BJ (cell line): ENCODE measurements at regions not wholly inside any gene's neighbourhood (a gene's known extent, or its start where the extent isn't known, plus 50 kb on each side); places are given as distances from the start of the nearest gene placed in this dataset.

ENCODE experiments used
- CTCF ChIA-PET: fragments of 350-600 bp; formaldehyde crosslinking; extraction: SDS; loops from one replicate; lab custom pipeline; 2021; ENCODE audit warnings: antibody characterized with exemption, inconsistent platforms; lab: Yijun Ruan, JAX
- POLR2A ChIA-PET: fragments of 300-600 bp; sonication (Branson Sonifier 250); formaldehyde crosslinking; extraction: SDS; loops from one replicate; lab custom pipeline; 2021; ENCODE audit warnings: antibody characterized with exemption; lab: Charles Lee
- DNase-seq: peaks from one replicate; pipeline ENCODE4 v3.0.0-alpha.2; 2011; ENCODE audit warnings: low read depth
- H3K27me3 ChIP-seq: 2 replicates; pipeline ENCODE4 v1.6.0; 2011; ENCODE audit warnings: low read length; ENCODE audit not compliant: control insufficient read depth, insufficient read depth
- H3K36me3 ChIP-seq: 2 replicates; pipeline ENCODE4 v1.5.1; 2011; ENCODE audit warnings: low read length; ENCODE audit not compliant: control insufficient read depth, insufficient read depth
- H3K4me3 ChIP-seq: 2 replicates; pipeline ENCODE4 v1.5.1; 2011; ENCODE audit warnings: low read depth, mild to moderate bottlenecking, control low read depth, low read length
- CTCF ChIP-seq: IDR thresholded peaks from 2 replicates; pipeline ENCODE4 v1.5.1; 2011; ENCODE audit warnings: low read depth, mild to moderate bottlenecking, control low read depth, inconsistent platforms, low read length, moderate library complexity; ENCODE audit not compliant: insufficient read depth

- no peak overlapping the region for H3K4me3 ChIP-seq
- no peaks in the 10 kb centered on the region for H3K36me3 ChIP-seq
- TF ChIP-seq CTCF = no peak
- no peaks in the 10 kb centered on the region for H3K27me3 ChIP-seq
- no peak for DNase-seq
- POLR2A ChIA-PET = no interaction called here
- CTCF ChIA-PET = no interaction called here
Observed at GRCh38 chr2:145068509-145068908, 548.6 kb upstream of the ZEB2 start.

- no peaks in the 10 kb centered on the region for H3K36me3 ChIP-seq
- CTCF ChIA-PET = interaction anchor here (1.1 to 1.9 kb wide), 3 partner anchors 9 to 22 kb away, joined by 3 to 10 read pairs (median 3); no protein-coding TSS in a partner anchor
- no peak overlapping the region for H3K4me3 ChIP-seq
- no peak for DNase-seq
- no peak for TF ChIP-seq CTCF
- H3K27me3 ChIP-seq = no peaks in the 10 kb centered on the region
- POLR2A ChIA-PET = interaction anchor here (0.6 kb wide), 1 partner anchor 517 kb away, joined by 3 read pairs; no protein-coding TSS in a partner anchor
Observed at GRCh38 chr2:145067549-145068030, 547.7 kb upstream of the ZEB2 start.

GRCh38 chr2:145066856-145067548 is 547.1 kb upstream of the ZEB2 start:
- no peak for DNase-seq
- ChIA-PET CTCF (interaction anchor here (1.1 to 1.9 kb wide), 3 partner anchors 9 to 22 kb away, joined by 3 to 10 read pairs (median 3); no protein-coding TSS in a partner anchor), POLR2A (interaction anchor here (0.6 kb wide), 1 partner anchor 517 kb away, joined by 3 read pairs; no protein-coding TSS in a partner anchor)
- Histone ChIP-seq H3K4me3 (no peak overlapping the region), H3K27me3 (no peaks in the 10 kb centered on the region), H3K36me3 (no peaks in the 10 kb centered on the region)
- TF ChIP-seq CTCF = no peak

- DNase-seq = no peak
- Histone ChIP-seq H3K27me3 (no peaks in the 10 kb centered on the region), H3K4me3 (no peak overlapping the region), H3K36me3 (no peaks in the 10 kb centered on the region)
- no peak for TF ChIP-seq CTCF
- ChIA-PET POLR2A (no interaction called here), CTCF (interaction anchor here (1.4 to 1.9 kb wide), 2 partner anchors 10 to 11 kb away, joined by 3 to 10 read pairs; no protein-coding TSS in a partner anchor)
Observed at GRCh38 chr2:145066151-145066661, 546.3 kb upstream of the ZEB2 start.

- H3K36me3 ChIP-seq = no peaks in the 10 kb centered on the region
- POLR2A ChIA-PET = no interaction called here
- no peaks in the 10 kb centered on the region for H3K27me3 ChIP-seq
- CTCF ChIA-PET = interaction anchor here (0.7 to 1.1 kb wide), 2 partner anchors 9 to 24 kb away, joined by 3 to 4 read pairs; no protein-coding TSS in a partner anchor
- DNase-seq = no peak
- no peak overlapping the region for H3K4me3 ChIP-seq
- TF ChIP-seq CTCF = no peak
Observed at GRCh38 chr2:145065342-145065741, 545.4 kb upstream of the ZEB2 start.
